ENCODE measurements at regions not wholly inside any gene's neighbourhood (a gene's known extent, or its start where the extent isn't known, plus 50 kb on each side); places are given as distances from the start of the nearest gene placed in this dataset.
"Not testable (repeated sequence)": the region's sequence is repeated elsewhere in the genome, so short reads cannot be mapped to it uniquely, and the experiment has no call there.

DNA sequence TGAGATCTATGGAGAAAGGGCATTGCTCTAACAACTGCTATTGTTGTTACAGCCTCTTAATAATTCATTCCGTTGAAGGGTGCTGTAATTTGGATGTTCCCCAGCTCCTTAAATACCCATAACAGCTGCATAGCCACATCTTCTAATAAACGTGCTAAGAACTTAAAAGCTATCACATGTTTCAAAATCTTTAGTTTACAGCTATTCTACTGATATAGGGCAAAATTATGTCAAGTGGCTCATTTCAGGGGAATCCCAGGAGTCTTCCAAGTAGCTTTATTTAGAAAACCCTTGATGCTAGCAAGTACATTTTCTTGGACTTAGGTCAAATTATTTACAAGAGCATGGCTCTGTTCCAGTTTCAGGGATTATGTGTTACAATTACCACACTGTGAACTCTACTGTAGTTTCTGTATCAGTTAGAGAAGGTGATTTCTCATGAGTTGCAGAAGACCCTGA, 990.4 kb upstream of the ACO1 start:
- intact Hi-C loops (cut with DNase I), result no loop called here
- no peaks in the 10 kb centered on the region for H3K36me3 ChIP-seq
- WGBS, result 4% methylated on average over 2 of the region's 2 CpGs
- H3K27ac ChIP-seq, result no peak overlapping the region
- DNase-seq (ENCODE audit: low spot score), result no peak
- no peaks in the 10 kb centered on the region for H3K4me1 ChIP-seq (replicated peaks)
- no peaks in the 10 kb centered on the region for H3K27me3 ChIP-seq (replicated peaks; ENCODE audit: insufficient read depth)
- TF ChIP-seq POLR2AphosphoS5 (IDR thresholded peaks at IDR 0.05) (no peak), POLR2A (IDR thresholded peaks at IDR 0.05) (no peak)
- TF ChIP-seq, protein P1, sequence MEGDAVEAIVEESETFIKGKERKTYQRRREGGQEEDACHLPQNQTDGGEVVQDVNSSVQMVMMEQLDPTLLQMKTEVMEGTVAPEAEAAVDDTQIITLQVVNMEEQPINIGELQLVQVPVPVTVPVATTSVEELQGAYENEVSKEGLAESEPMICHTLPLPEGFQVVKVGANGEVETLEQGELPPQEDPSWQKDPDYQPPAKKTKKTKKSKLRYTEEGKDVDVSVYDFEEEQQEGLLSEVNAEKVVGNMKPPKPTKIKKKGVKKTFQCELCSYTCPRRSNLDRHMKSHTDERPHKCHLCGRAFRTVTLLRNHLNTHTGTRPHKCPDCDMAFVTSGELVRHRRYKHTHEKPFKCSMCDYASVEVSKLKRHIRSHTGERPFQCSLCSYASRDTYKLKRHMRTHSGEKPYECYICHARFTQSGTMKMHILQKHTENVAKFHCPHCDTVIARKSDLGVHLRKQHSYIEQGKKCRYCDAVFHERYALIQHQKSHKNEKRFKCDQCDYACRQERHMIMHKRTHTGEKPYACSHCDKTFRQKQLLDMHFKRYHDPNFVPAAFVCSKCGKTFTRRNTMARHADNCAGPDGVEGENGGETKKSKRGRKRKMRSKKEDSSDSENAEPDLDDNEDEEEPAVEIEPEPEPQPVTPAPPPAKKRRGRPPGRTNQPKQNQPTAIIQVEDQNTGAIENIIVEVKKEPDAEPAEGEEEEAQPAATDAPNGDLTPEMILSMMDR (IDR thresholded peaks at IDR 0.05), result no peak
- H3K9me3 ChIP-seq, result no peaks in the 10 kb centered on the region
- H3K4me3 ChIP-seq, result no peak overlapping the region

DNA sequence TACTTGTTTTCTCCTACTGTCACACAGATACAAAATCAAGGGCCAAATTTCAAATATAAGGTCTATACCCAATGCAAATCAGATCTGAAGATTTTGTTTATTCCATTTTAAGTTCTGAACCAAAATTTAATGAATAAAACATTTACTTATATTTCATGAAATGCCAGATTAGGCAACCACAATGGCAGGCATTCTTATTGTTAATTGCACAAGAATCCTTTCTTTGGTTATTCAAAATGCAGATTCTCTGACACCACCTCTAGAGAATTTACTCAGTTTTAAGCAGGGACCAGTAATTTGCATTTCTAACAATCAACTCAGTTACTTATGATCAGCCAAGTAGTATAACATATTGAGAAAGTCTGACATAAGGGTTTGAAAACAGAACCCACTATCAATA, 972.4 kb upstream of the ACO1 start:
- TF ChIP-seq, protein P1 (IDR thresholded peaks at IDR 0.05), result no peak
- TF ChIP-seq POLR2AphosphoS5 (IDR thresholded peaks at IDR 0.05) (no peak), POLR2A (IDR thresholded peaks at IDR 0.05) (no peak)
- Histone ChIP-seq H3K27me3 (replicated peaks; ENCODE audit: insufficient read depth) (no peaks in the 10 kb centered on the region), H3K4me3 (no peak overlapping the region), H3K27ac (no peak overlapping the region), H3K4me1 (replicated peaks) (no peaks in the 10 kb centered on the region), H3K36me3 (no peaks in the 10 kb centered on the region), H3K9me3 (no peaks in the 10 kb centered on the region)
- DNase-seq (ENCODE audit: low spot score), result no peak
- intact Hi-C loops (cut with DNase I), result no loop called here

DNA sequence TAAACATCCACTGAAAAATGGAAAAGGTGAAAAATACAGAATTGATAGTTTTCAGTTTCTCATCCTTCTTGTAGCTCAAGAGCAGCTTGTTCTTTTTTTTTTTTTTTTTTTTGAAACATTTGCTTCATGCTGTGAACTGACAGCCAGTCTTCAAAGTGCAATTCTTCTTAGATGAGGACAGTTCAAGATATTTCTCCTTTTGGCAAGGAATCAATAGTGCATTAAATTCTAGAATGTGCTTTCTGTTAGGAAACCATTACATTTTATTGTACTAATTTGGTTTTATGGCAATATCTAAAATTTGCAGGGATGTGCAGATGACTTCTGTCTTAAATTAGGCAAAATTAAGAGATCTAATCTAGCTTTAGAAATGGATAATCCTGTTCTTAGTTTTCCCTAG, 969.3 kb upstream of the ACO1 start:
- intact Hi-C loops (cut with DNase I), result no loop called here
- no peak for DNase-seq (ENCODE audit: low spot score)
- no peak overlapping the region for H3K4me3 ChIP-seq
- TF ChIP-seq, protein P1 (IDR thresholded peaks at IDR 0.05), result no peak
- no peak for TF ChIP-seq POLR2AphosphoS5 (IDR thresholded peaks at IDR 0.05)
- TF ChIP-seq POLR2A (IDR thresholded peaks at IDR 0.05), result no peak
- H3K27ac ChIP-seq, result no peak overlapping the region
- no peaks in the 10 kb centered on the region for H3K9me3 ChIP-seq
- no peaks in the 10 kb centered on the region for H3K36me3 ChIP-seq
- H3K4me1 ChIP-seq (replicated peaks), result no peaks in the 10 kb centered on the region
- H3K27me3 ChIP-seq (replicated peaks; ENCODE audit: insufficient read depth), result no peaks in the 10 kb centered on the region

DNA sequence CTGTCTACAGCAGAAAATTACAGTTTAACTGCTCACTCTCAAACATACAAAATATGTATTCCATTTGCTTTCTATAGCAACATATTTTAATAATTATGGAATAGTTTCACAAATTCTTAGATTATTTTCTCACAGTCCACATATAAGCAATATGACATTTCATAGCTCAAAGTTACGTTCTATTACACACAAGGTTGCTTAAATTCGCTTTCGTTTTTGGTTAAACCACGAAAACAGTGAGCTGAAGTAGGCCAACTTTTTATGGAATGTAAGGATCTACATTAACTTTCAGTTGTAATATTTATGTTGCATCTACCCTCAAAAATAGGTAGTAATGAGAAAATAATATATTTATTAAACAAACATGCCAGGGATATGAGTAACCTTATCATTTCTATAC, 966.0 kb upstream of the ACO1 start:
- Histone ChIP-seq H3K4me1 (replicated peaks) (no peaks in the 10 kb centered on the region), H3K4me3 (no peak overlapping the region), H3K27me3 (replicated peaks; ENCODE audit: insufficient read depth) (no peaks in the 10 kb centered on the region), H3K9me3 (no peaks in the 10 kb centered on the region), H3K27ac (no peak overlapping the region), H3K36me3 (no peaks in the 10 kb centered on the region)
- DNase-seq (ENCODE audit: low spot score), result no peak
- TF ChIP-seq, protein P1 (IDR thresholded peaks at IDR 0.05), result no peak
- TF ChIP-seq POLR2A (IDR thresholded peaks at IDR 0.05) (no peak), POLR2AphosphoS5 (IDR thresholded peaks at IDR 0.05) (no peak)
- 95% methylated on average over 4 of the region's 4 CpGs for WGBS
- intact Hi-C loops (cut with DNase I), result no loop called here

DNA sequence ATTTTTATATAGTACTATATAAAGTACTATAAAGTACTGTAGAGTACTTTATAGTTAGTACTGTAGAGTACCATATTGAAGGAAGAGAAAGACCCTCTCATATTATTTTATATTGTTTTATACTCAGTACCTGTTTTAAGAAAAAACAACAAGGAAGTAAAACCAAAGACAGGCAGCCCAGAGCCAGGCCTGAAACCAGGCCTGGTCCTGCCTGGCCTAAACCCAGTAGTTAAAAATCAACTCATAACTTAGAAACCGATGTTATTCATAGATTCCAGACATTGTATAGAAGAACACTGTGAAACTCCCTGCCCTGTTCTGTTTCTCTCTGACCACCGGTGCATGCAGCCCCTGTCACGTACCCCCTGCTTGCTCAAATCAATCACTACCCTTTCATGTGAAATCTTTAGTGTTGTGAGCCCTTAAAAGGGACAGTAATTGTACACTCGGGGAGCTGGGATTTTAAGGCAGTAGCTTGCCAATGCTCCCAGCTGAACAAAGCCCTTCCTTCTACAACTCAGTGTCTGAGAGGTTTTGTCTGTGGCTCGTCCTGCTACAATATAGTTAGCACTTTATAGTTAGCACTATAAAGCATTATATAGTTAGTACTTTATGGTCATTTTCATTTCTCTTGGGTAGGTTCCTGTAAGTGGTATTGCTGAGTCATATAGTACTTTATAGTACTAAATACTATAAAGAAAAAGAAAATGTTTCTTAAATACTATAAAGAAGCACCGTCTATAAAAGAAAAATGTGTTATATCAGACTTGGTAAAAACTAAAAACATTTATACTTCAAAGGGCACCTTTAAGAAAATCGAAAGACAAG, 940.6 kb upstream of the ACO1 start:
- H3K27me3 ChIP-seq (replicated peaks; ENCODE audit: insufficient read depth); intact Hi-C loops (cut with DNase I); H3K27ac ChIP-seq; H3K9me3 ChIP-seq; DNase-seq (ENCODE audit: low spot score); H3K4me1 ChIP-seq (replicated peaks); H3K36me3 ChIP-seq; H3K4me3 ChIP-seq: not testable (repeated sequence)
- 44% methylated on average over 7 of the region's 7 CpGs for WGBS

Data from prostate gland (tissue), 2 donors.